GM19455 (cell line): ENCODE measurements at regions not wholly inside any gene's neighbourhood (a gene's known extent, or its start where the extent isn't known, plus 50 kb on each side); places are given as distances from the start of the nearest gene placed in this dataset.
"Not testable (repeated sequence)": the region's sequence is repeated elsewhere in the genome, so short reads cannot be mapped to it uniquely, and the experiment has no call there.

Experiments used
- ATAC-seq: cut with Tn5 transposase; IDR thresholded peaks from one replicate; pipeline ENCODE4 v1.9.1; 2021; ENCODE audit not compliant: unreplicated experiment

- ATAC-seq: not testable (repeated sequence)
These were observed 493.6 kb downstream of the KLF12 start for GRCh38 chr13:73640476-73641179.

- ATAC-seq: no peak
These were observed 498.9 kb downstream of the KLF12 start for GRCh38 chr13:73635166-73635787.

- no peak for ATAC-seq
These were observed 500.3 kb downstream of the KLF12 start for GRCh38 chr13:73633817-73634460.

- ATAC-seq: no peak
These were observed 502.8 kb downstream of the KLF12 start for GRCh38 chr13:73631411-73631810.

- ATAC-seq: no peak
These were observed 508.5 kb downstream of the KLF12 start for GRCh38 chr13:73625562-73626339.

DNA sequence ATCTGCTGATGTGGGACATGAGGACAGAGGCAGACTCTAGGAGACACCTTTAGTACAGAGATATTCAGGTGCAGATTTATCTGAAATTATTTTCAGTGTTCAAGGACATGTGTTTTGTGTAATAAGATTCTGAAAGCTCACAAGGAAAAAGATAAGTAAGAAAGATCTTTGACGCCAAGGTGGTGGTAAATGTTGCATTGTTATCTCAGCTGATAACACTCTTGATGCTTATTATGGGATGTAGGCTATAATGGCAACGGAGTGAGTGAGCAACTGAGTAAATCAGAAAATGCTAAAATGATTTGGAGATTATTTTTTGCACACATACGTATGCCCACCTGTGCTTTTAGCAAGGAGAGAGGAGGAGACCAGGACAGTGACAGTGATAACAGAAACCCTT is 510.9 kb downstream of the KLF12 start:
- no peak for ATAC-seq

GRCh38 chr13:73622381-73622780 is 511.8 kb downstream of the KLF12 start:
- no peak for ATAC-seq

DNA sequence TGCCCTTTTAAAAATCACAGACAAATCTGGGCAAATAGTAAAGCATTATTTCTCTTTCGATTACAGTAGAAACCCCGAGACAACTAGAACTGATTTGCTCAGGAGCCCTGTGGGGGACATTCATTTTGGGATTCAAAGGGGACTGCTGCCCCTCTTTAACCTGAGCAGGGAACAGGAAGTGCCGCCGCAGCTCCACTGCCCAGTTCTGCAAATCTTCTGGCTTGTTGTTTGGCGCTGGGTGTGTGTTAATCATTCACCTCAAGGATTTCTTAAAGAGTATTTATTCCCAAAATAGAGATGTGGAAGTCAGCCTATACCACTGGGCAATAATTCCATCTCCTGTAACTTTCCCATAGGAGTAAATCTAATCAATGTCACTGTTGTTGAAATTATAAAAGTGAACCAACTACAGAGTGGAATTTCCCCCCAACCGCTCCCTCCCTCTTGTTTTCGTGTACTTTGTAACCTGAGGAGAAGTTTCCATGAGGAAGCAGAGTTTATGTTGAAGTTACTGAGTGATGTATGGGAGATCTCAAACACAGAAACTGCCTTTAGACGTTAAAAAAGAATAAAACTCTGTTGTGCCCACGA is 515.8 kb downstream of the KLF12 start:
- ATAC-seq: no peak

- no peak for ATAC-seq
These were observed 517.3 kb downstream of the KLF12 start for GRCh38 chr13:73616861-73617260.

DNA sequence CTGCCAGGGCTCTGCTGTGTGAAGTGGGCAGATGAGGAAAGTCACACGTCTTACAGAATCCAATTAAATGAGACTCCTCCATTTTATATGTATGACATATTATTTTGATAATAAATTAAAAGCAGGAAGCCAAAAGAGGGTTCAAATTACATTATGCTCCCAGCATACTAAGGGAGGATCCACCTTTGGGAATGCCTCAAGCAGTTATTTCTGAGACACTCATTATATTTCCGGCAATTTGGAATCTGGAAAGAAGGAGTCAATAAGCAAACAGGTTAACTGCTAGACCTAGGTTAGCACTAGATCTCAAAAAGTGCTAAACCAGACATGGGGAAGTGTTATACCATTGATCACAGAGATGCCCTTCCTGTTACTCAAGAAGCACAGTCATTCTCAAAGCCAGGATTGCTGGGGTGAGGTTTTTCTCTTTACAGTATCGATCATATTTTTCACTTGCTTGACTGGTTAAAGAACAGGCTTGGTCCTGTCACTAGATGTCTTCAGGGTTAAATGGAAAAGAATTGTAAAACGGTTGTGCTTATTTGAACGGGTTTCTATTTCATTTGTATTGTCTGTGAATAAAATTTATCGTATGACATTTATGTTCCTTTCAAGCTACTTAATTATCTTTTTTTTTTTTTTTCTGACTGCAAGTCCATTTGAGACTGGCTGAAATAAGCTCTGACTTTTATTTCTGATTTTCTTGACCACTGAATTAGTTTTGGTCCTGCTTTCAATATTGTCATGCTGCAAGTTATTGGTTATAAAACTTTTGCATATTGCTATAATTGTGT is 523.2 kb downstream of the KLF12 start:
- ATAC-seq: no peak

DNA sequence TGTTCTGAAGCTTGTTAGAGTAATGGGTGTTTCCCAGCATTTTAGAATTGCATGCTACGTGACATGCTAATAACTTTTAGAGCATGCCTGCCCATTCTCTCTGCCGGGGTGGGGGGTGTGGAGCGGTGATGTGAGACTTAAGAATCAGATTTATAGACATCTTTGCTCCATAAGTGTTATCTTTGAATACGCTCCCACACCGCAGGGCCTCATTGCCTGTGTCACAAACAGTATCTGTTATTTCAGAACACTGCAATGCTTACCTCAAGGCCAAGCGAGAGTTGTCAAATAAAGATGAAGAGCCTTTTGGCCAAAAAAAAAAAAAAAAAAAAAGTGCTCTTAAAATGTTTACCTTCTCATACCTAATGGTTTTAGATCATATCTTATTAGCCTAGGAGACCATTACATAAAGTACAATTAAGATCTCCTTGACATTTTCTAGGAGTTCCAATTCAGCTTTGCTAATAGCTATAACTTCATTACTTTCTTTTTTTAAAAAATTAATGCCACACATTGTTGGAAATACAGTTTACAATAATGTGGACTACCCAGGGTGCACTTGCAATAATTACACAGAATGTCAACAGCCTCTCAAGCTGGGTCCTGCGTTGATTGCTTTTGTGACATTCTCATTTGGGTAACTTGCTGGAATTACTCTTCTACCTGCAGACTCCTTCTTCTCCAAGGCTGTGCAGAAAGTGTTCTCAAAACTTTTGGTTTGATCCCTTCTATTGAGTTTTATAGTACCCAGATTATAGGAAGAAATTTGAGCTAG is 525.3 kb downstream of the KLF12 start:
- no peak for ATAC-seq

GRCh38 chr13:73608157-73608516 is 526.1 kb downstream of the KLF12 start:
- ATAC-seq: no peak

- no peak for ATAC-seq
These were observed 526.6 kb downstream of the KLF12 start for GRCh38 chr13:73607489-73608156.

DNA sequence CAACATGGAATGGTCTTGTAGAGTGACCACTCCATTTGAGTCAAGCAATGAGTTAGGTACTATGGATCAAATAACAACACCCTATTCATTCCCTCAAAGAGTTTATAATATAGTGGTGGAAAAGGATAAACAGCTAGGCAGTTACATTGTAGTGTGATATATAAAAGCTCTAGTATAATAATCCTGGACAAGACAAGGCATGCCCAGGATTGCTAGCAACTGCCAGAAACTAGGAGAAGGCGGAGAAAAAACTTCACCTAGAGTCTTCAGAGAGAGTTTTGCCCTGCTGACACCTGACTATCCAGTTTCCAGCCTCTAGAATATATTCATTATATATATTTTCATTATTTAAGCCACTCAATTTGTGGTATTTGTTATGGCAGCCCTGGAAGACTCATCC is 530.6 kb downstream of the KLF12 start:
- ATAC-seq: no peak

DNA sequence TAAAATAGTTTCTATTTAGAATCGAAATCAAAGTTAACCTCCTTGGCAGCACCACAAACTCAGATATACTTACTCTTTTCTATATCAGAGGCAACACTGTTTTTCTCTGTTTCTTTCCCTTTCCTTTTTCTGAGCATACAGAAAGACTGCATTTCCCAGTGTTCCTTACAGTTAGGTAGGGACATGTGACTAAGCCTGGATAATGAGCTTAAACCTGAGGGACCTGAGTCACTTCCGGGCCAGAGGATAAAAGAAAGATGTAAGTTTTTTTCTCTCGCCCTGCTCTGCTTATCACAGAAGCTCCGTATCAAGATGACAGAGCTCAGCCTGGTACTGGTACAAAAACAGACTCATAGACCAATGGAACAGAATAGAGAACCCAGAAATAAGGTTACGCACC is 531.9 kb downstream of the KLF12 start:
- no peak for ATAC-seq

DNA sequence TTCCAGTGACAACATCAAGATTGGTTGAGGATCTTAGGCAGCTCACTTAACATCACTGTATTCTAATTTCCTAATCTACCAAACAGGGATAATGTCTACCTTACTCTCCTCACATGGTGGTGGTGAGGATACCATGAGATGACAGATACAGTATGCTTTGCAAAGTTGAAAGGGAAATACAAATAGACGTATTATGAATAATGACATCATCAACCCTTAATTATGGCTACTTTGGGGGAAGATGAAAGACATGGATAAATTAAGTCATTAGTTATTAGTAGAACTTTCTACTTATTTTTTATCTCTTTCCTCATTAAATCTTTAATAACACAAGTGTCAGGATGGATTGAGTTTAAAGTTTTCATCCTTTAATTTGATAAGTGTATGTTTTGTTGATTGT is 532.5 kb downstream of the KLF12 start:
- ATAC-seq: no peak

DNA sequence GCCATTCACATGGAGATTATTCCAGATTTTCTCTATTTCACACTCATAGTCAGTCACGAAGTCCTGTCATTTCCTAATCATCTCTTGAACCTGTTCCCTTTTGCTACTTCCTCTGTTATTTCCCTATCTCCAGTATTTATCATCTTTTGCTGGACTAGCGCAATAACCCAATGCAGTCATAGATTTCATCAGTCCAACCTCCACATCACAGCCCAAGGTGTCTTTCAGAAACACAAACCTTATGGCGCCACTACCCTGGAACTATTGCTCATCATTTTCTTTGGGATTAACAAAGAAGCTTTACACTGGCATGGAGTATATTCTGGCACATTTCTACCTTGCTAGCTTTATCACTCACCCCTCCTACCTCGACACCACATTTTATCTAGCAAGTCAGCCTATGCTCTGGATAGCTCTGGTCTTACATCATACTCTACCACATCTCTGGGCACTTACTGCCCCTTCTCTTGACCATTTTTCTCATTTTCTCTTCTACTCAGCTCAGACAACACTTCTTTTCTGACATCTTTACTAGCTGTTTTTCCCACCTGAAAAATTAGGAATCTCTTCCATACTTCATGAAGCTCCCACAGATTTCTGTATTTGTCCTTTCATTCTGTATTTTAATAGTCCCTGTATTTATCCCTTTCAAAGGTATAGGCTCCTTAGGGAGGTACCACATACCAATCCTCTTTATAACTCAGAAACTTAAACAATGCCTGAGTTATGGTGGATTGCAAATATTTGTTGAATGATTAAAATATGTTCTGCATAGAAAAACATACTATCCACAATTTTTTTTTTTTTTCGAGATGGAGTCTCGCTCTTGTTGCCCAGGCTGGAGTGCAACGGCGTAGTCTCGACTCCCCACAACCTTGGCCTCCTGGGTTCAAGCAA is 534.7 kb downstream of the KLF12 start:
- no peak for ATAC-seq

- no peak for ATAC-seq
These were observed 536.0 kb downstream of the KLF12 start for GRCh38 chr13:73598020-73598712.
